GM19463 (cell line): ENCODE measurements at regions not wholly inside any gene's neighbourhood (a gene's known extent, or its start where the extent isn't known, plus 50 kb on each side); places are given as distances from the start of the nearest gene placed in this dataset.

Experiments used
- ATAC-seq: cut with Tn5 transposase; IDR thresholded peaks from one replicate; pipeline ENCODE4 v1.9.1; 2021; ENCODE audit warnings: mild to moderate bottlenecking, moderate library complexity; ENCODE audit not compliant: unreplicated experiment

DNA sequence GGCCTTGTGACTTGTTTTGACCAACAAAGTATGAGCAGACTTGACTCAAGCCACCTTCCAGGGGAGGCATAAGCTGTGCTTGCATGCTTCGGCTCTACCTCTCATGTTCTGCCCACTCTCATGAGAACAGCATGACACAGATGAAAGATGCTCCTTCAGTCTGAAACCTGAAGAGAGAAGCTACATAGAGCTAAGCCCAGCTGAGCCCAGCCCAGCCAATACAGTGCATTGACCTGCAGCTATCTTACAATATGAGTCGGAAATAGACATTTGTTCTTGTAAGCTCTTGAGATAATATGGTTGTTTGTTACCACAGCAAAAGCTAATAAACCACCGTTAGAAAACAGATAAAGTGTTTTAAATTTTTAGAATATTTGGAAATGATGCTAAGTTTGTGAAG, 426.7 kb upstream of the PKDCC start:
- no peak for ATAC-seq

DNA sequence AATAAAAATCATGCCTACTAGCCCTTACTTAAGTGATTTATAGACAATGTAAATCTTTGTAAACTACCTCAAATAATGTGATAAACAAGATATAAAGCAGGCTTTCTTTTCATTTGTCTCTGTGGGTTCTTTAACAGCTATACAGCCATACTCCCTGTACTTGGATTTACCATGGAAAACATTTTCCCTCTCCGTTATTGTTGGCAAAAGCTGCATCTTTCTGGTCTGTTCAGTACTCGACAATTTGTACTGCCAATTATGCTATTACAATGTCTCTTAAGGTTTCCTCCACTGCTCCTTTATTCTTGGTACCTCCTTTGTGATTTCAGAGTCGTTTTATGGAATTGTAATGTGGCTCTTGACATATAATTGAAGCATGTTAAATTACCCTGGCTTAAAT, 426.3 kb upstream of the PKDCC start:
- ATAC-seq, result no peak

DNA sequence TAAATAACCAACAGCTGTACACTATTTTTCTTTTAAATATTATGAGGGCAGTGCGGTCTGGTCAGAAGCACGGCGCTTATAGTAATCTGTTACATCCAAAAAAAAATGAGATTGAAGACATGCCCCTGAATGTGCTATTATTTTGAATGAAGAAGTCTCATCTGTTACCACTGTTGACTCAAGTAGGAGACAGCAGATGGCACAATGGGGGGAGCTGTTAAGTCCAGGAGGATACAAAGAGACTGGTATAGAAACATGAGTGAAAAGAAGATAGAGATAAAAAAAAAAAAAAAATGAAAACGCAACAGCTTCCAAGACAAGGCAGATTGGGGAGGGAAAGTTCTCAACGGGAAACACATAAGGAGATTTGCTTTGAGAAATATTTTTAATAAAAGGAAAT, 425.5 kb upstream of the PKDCC start:
- ATAC-seq, result no peak

DNA sequence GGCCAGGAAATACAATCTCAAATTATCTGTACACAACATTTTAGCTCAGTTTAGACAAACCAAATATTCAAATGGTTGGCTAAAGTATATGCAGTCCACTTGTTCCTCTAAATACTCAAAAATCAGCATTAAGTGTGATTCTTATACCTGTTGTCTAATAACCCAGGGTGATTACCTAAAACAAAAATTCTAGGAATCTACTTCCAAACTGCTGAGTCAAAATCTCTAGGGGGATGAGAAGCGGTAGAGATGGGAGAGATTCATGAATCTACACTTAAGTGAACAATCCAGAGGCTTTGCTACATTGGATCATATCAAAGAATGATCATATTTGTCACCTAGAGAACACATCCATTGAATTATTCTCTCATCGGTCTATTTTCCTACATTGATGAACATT, 420.9 kb upstream of the PKDCC start:
- no peak for ATAC-seq

DNA sequence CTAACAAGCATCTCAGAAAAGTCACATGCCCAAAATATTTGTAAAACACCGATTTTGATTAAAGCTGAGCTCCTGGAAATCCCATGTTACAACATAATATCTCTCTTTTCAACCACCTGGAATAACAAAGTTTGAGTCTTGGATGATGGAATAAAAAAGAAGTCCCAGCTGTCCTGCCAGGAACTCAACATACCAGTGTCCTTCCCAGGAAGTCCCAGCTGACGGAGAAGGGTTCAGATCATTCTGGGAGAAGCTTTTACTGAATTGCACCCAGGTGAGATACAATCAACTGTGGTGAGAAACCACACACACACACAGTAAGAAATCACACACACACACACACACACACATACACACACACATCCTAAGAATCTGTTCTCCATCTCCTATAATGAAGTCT, 413.1 kb upstream of the PKDCC start:
- ATAC-seq, result no peak

DNA sequence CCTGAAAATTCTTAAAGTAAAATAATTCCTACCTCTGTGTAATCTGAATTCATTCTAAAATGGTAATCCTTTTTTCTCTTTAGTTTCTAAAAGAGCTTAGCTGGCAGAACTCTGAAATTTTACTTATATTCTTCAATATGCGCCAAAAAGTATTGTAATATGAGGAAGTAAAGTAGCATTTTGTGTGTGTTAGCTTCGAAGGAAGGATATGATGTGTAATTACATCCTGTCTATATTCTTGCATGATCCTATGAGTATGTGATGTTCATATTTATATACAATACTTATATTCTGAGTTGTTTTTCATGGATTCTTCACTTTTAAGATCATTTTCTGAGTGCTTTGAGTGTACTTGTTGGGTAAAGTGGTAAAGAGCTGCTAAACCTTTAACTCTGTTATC, 402.9 kb upstream of the PKDCC start:
- ATAC-seq, result no peak

DNA sequence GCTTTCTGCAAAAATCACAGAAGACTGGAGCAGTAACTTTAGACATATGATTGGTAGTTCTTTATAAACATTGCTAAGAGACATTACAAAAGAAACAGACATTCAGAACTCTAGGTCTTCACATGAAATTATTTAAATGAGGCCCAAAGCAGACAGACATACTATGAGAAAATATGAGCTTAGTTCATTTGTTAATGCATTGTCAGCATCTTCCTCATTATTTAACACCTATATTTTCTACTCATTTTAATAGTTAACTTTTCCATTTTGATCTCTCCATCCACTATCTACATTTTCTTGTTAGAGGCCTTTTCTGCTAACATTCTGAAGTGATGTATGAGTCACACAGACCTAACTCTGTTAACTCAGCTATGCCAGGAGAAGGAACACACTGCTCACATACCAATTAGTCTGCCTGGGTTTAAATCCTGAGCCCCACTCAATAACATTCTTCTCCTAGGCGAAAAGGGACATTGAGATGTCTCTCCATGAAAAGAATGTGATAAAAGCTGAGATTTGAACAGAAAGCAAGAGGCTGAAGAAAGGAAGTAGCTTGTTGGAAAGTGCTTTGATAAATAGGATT, 400.3 kb upstream of the PKDCC start:
- ATAC-seq, result no peak

DNA sequence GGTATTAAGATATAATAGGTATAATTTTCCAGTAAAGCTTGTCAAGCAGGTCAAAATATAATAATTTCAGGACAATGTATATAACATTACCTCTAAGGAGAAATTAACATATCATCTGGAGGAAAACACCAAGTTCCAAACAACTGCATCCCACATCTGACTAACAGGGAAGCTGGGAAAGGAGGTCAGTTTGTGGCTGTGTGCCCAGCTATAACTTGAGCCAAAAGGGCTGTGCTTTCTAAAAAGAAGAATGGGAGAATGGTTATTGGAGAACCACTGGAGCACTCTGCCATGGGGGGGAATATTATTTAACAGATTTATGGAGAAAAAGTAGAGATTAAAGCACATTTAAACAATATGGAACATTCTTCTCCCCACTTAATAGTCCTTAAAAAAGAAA, 390.6 kb upstream of the PKDCC start:
- no peak for ATAC-seq

DNA sequence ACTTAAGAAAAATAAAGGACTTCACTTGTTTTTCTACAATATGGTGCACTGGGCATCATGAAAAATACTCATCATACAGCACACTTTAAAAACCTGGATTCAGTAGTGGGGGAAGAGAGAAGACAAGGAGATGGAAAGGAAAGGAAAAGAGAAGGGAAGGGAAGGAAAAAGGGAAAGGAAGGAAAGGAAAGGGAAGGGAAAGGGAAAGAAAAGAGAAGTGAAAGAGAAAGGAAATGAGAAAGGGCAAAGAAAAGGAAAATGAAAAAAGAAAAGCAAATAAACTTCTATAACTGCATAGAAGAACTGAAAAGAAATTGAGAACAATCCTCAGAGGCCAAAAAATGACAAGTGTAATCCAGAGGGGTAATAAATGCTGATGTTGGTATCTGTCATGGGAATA, 388.1 kb upstream of the PKDCC start:
- no peak for ATAC-seq

DNA sequence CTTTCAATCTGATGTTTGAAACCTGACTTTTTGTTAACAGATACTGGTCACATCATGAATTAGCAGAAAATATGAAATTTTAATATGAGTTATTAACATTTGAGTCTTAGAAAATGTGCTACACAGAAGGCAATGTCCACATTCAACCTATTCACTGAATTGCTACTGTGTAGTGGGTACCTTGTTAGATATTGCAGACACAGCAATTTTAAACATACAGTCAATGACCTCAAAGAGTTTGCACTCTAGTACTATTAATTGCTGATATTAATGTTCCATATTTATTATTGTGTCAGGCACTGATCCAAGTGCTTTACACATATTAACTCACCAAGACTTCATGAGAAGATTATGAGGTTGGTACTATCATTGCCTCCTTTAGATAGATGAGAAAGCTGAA, 385.4 kb upstream of the PKDCC start:
- no peak for ATAC-seq

DNA sequence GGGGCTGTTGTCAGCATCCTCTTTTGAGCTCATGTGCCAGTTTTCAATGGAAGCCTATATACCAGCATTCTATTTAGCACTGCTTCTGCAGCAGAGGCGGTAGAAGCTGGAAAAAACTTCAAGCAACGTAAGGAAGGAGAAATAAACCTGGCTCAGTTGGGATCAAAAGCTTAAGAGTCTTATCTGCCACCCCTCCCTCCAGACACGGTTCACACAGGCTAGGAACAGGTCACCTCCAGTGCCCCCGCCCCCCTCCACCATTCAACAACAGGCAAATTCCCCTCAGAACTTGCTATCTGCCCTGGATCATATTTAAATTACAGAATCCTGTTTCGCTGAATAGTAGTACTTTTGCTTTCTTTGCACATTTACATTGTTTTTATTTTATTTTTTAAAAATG, 384.8 kb upstream of the PKDCC start:
- no peak for ATAC-seq

DNA sequence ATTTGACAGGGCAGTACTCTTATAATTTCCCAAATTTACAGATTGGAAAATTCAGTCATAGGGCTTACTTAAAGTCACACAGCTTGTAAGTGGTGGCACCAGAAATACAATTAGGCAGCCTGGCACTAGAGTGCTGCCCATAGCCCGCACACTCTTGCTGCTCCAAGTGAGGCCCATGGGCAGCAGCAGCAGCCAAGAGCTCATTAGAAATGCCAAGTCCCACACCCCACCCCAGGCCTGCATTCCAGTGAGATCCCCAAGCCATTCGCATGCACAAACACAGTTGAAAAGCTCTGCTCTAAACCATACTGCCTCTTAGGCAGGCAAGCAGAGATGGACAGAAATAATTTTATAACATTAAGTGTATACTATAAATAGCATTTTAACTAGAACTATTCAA, 379.3 kb upstream of the PKDCC start:
- no peak for ATAC-seq

DNA sequence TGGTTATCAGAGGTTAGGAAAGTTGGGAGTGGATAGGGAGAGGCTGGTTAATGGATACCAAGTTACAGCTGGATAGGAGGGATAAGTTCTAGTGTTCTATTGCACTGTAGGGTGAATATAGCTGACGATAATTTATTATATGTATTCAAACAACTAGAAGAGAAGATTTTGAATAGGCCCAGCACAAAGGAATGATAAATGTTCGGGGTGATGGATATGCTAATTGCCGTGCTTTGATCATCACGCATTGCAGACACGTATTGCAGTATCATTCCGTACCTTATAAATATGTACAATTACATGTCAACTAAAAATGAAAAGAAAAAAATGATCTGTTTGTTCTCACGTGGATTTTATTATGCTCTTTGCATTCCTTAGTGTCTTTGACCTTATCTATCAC, 369.2 kb upstream of the PKDCC start:
- ATAC-seq, result no peak

DNA sequence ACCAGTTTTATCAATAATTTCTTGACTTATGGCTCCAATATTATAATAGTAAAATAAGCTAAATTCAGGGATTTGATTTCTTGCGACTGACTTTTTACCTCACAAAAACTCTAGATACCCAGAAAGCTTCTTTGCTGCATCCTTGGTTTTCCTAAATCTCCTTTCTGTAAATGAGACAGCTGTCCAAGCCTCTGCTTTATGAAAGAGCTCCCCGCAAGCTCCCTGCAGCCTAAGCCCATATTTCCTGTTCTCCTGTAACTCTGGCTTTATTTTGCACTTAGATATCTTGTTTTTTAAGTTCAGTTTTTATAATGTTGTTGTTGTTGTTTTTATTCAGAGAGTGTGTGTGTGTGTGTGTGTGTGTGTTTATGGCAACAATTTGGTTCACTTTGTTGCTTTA, 361.7 kb upstream of the PKDCC start:
- ATAC-seq, result no peak

DNA sequence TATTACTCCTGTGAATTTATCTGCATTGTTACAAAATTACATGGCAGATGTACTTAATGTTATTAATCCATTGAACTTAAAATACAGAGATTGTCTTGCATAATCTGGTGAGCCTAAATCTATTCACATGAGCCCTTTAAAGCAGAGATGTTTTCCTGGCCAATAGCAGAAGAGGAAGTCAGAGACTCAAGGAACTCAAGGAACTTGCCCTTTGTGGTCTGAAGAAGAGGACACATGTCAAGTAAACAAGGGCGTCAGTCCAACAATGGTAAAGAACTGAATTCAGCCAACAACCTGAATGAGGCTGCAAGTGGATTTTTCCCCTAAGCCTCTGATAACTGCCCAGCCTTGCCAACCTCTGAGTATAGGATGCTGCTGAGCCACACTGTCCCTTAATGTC, 356.3 kb upstream of the PKDCC start:
- ATAC-seq, result no peak

DNA sequence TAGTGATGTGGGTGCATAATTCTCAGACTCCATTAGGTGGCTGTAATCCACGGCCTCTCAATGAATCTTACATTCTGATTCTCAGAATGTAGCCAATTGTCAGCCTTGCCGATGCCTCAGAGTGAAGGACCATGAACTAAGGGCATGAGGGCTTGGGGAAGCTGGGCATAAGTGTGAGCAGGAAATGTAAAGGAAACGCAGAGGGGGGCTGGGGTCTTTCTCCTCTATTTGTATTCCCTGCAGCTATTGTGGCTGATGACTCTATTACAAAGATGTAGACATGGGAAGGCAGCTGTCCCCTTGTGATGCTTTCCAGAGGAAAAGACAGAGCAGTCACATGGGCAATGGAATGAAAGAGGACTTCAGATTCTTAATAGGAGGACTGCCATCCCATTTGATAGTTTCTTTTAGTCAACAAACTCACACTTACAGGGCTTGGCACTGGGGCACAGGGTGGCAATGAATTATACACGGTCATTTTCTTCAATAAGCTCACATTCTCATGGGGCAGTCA, 353.2 kb upstream of the PKDCC start:
- ATAC-seq, result no peak

DNA sequence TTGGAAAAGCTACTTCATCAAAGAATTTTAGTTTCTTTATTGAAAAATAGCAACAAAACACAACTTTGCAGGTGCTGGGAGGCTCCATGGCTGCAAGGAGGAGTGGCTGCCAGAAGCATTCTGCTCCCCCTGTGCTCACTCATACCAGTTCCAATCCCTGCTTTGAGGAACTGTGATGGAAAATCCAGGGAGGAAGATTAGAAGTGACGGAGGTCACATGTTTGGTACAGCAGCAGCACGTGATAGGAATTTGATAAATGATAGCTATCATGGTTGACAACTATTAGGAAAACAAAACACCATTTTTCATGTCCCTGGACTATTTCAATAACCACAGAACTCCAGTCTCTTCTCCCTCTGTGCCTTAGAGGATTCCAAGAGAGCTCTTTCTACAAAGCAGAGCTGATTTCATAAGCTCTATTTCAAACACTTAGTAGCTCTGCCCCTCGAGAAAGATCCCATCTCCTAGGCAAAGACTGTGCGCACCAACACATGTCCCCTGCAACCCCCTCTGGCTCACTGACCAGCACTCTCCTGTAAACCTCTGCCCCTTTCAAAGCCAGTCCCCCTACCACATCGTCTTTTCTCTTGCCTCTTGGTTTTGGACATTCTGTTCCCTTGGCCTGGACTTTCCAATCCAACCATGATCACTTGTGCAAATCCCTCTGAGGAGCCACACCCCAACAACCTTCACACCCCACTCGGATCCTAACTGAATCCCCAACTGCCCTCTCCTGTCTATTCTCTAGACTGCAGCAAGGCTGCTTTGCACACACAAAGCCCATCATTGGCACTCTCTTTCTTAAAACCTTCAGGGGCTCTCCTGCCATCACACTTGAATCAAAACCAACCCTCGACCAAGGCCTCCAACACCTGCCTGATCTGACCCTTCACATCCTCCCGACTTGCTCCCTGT, 352.4 kb upstream of the PKDCC start:
- ATAC-seq, result no peak

DNA sequence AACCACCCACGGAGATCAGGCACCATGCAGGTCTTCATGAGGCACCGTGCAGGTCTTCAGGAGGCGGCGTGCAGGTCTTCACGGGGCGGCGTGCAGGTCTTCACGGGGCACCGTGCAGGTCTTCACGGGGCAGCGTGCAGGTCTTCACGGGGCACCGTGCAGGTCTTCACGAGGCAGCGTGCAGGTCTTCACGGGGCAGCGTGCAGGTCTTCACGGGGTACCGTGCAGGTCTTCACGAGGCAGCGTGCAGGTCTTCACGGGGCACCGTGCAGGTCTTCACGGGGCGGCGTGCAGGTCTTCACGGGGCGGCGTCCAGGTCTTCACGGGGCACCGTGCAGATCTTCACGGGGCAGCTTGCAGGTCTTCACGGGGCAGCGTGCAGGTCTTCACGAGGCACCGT, 350.4 kb upstream of the PKDCC start:
- ATAC-seq, result no peak

DNA sequence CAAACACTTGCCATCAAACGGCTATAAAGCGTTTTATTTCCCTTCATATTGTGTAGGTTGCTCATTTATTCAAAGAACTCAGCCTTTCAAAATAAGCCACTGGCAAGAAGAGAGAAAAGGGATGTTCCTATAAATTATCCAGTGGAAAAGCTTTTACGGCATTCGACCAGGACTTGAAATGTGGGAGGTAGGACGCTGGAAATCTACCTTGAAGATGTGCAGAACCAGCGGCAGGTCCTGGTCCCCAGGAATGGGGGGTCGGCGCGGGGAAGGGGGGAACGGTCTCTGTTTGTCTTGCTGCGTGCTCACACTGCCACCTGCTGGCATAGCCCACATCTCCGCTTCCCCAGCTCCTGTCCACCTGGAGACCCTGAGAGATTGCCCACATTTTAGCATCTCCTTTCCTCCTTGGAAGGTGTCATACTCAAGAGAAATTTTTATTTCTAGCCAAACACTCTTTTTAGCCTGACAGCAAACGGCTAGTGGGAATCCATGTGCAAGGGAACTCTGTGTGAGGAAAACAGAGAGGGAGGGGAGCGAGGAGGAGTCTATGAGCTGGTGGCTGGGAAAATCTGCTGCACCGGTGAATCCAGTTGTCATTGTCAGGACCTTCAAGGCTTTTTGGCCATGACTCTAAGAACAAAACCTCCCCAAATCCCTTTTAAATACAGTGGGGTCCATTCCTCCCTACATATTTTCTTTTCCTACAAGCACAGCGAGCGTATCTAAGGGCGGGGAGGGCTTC, 349.0 kb upstream of the PKDCC start:
- no peak for ATAC-seq

DNA sequence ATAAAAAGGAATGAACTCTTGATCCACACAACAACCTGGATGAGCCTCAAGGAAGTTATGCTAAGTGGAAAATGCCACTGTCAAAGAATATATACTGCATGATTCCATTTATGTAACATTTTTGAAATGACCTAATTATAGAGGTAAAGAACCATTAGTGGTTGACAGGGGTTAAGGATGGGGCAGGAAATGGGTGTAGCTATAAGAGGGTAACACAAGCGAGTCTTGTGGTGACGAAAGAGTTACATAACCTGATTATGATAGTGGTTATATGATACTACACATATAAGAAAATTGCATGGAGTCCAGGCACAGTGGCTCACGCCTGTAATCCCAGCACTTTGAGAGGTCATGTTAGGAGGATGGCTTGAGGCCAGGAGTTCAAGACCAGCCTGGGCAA, 346.6 kb upstream of the PKDCC start:
- no peak for ATAC-seq

DNA sequence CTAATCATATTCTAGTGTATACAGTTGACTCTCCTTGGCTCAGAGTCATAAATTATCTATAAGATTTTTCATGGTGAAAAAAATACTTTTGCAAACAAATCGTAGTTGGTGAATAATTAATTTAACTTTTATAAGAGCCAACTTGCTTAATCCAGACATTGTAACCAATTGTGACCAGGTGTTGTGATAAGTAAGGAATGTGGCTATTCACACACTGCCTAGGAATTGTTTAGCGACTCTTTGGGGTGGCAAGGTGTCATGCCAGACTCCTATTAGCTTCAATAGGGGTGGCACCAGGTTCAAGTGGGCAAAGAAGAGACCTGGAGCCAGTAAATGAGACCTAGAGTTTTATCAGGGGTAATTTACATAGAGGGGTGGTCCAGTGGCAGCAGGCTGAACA, 344.7 kb upstream of the PKDCC start:
- no peak for ATAC-seq

DNA sequence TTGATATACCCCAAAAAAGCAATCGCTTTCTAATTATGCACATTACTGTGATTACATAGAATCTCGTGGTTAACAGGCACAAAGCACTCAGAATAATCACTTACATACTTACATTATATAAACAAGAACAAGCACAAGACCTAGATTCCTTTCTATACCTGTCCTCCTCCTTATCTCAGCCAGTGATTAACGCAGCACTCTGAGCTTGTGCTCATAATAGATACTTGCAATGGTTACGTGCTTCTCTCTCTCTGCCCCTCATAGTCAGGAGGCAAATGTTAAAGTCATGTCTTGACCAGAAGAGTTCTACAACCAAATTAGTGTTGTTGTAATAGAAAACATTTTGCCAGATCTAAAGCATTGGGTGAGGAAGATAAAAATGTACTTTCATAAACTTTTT, 342.2 kb upstream of the PKDCC start:
- ATAC-seq, result no peak
